GM12878 (cell line): ENCODE measurements at regions not wholly inside any gene's neighbourhood (a gene's known extent, or its start where the extent isn't known, plus 50 kb on each side); places are given as distances from the start of the nearest gene placed in this dataset.

Source experiments
- ATAC-seq: fragments of 200-7000 bp; cut with Tn5 transposase; 3 replicates; pipeline ENCODE4 v1.9.1; 2020; ENCODE audit warnings: mild to moderate bottlenecking, moderate library complexity
- BruUV-seq: library from RNA; stranded (reverse); fragments of 400-500 nt; replicated peaks from 2 replicates; lab custom pipeline; 2021; lab: Mats Ljungman, UMichigan
- CTCF ChIA-PET: fragments of 300-600 bp; sonication (Branson Sonifier 250); formaldehyde crosslinking; extraction: SDS; loops from one replicate; lab custom pipeline; 2021; ENCODE audit warnings: inconsistent platforms; lab: Yijun Ruan, JAX
- POLR2A ChIA-PET: fragments of 350-600 bp; formaldehyde crosslinking; extraction: SDS; loops from one replicate; lab custom pipeline; 2021; ENCODE audit warnings: inconsistent platforms; lab: Charles Lee
- RAD21 ChIA-PET: fragments of 300-600 bp; sonication (Branson Sonifier 250); formaldehyde crosslinking; loops from one replicate; lab custom pipeline; 2023; ENCODE audit warnings: antibody characterized with exemption; ENCODE audit not compliant: unreplicated experiment; lab: Charles Lee
- SMC1A ChIA-PET: fragments of 300-600 bp; sonication (Branson Sonifier 250); formaldehyde crosslinking; loops from one replicate; lab custom pipeline; 2023; ENCODE audit not compliant: unreplicated experiment, uncharacterized antibody; lab: Charles Lee
- DNase-seq: peaks from one replicate; pipeline ENCODE4 v3.0.0-alpha.2; 2011; ENCODE audit warnings: low read depth, low spot score
- FAIRE-seq: peaks from 3 replicates; lab custom pipeline; 2011; peaks lifted over from hg19 to GRCh38; lab: Jason Lieb, UNC
- H2AFZ ChIP-seq: 2 replicates; pipeline ENCODE4 v1.6.0; 2011; ENCODE audit warnings: low read depth, low read length, control low read depth; ENCODE audit not compliant: control insufficient read depth
- H3K27ac ChIP-seq: 2 replicates; pipeline ENCODE4 v1.5.1; 2011; ENCODE audit warnings: control low read depth; ENCODE audit not compliant: control insufficient read depth, insufficient read depth
- H3K27me3 ChIP-seq, 2 experiments: replicated peaks in 1 of 2; 2 replicates each; pipeline versions ENCODE4 v1.6.0 to v1.6.1; 2011; ENCODE audit warnings: low read length in 1 of 2; ENCODE audit not compliant: control insufficient read depth in 2 of 2, insufficient read depth in 2 of 2
- H3K36me3 ChIP-seq, 2 experiments: 2 replicates each; pipeline ENCODE4 v1.5.1; 2011; ENCODE audit warnings: low read length in 1 of 2; ENCODE audit not compliant: control insufficient read depth in 2 of 2, insufficient read depth in 2 of 2
- H3K4me1 ChIP-seq: 2 replicates; pipeline ENCODE4 v1.6.1; 2011; ENCODE audit warnings: mild to moderate bottlenecking, low read length, moderate library complexity, mixed read lengths; ENCODE audit not compliant: control insufficient read depth, insufficient read depth
- H3K4me2 ChIP-seq: 2 replicates; pipeline ENCODE4 v1.6.0; 2011; ENCODE audit warnings: control low read depth; ENCODE audit not compliant: control insufficient read depth, insufficient read depth
- H3K4me3 ChIP-seq: fragments of 200-600 bp; sonication (generic); 2 replicates; pipeline ENCODE4 v1.5.1; 2016
- H3K79me2 ChIP-seq: 2 replicates; pipeline ENCODE4 v1.6.0; 2011; ENCODE audit warnings: low read length; ENCODE audit not compliant: control insufficient read depth, insufficient read depth
- H3K9ac ChIP-seq: 2 replicates; pipeline ENCODE4 v1.8.0; 2011; ENCODE audit warnings: low read length, control low read depth, mixed read lengths; ENCODE audit not compliant: control insufficient read depth, insufficient read depth
- H3K9me3 ChIP-seq: replicated peaks from 3 replicates; pipeline ENCODE4 v1.5.1; 2011; ENCODE audit warnings: mild to moderate bottlenecking, low read length; ENCODE audit not compliant: control insufficient read depth, insufficient read depth
- H4K20me1 ChIP-seq: 2 replicates; pipeline ENCODE4 v1.6.0; 2011; ENCODE audit not compliant: control insufficient read depth, insufficient read depth
- ATF7 ChIP-seq: fragments of 450-650 bp; IDR thresholded peaks from 2 replicates; pipeline ENCODE4 v1.6.1; 2016; ENCODE audit warnings: low read depth, mild to moderate bottlenecking
- BMI1 ChIP-seq: fragments of 450-650 bp; IDR thresholded peaks from 2 replicates; pipeline ENCODE4 v1.6.1; 2016; ENCODE audit warnings: mild to moderate bottlenecking, moderate library complexity, borderline replicate concordance
- CEBPB ChIP-seq, 2 experiments: fragments of 150-350 bp in 1 of 2; IDR thresholded peaks; 2 replicates each; pipeline ENCODE4 v1.6.1; 2012 to 2014; ENCODE audit warnings: low read depth in 2 of 2, low read length in 2 of 2, borderline replicate concordance in 1 of 2, inconsistent platforms in 1 of 2
- IKZF2 ChIP-seq, 2 experiments: fragments of 450-650 bp; IDR thresholded peaks; 2 replicates each; pipeline ENCODE4 v1.6.1; 2017; ENCODE audit warnings: mild to moderate bottlenecking in 2 of 2, moderate library complexity in 2 of 2
- MAX ChIP-seq: IDR thresholded peaks from 2 replicates; pipeline ENCODE4 v1.6.1; 2012; ENCODE audit warnings: low read depth, low read length, improper control_type of control experiment
- MTA2 ChIP-seq: fragments of 450-650 bp; IDR thresholded peaks from 2 replicates; pipeline ENCODE4 v1.6.1; 2016; ENCODE audit warnings: low read depth, mild to moderate bottlenecking, moderate library complexity
- MTA3 ChIP-seq: IDR thresholded peaks from 2 replicates; pipeline ENCODE4 v1.6.1; 2012; ENCODE audit warnings: low read length, inconsistent platforms, borderline replicate concordance
- NBN ChIP-seq: fragments of 450-650 bp; IDR thresholded peaks from 2 replicates; pipeline ENCODE4 v1.6.1; 2016
- NFYA ChIP-seq: IDR thresholded peaks from 2 replicates; pipeline ENCODE4 v1.6.1; 2011; ENCODE audit warnings: low read depth, mild to moderate bottlenecking, low read length, improper control_type of control experiment, borderline replicate concordance
- NR2C1 ChIP-seq: fragments of 450-650 bp; IDR thresholded peaks from 2 replicates; pipeline ENCODE4 v1.6.1; 2017; ENCODE audit warnings: antibody characterized with exemption, mild to moderate bottlenecking, moderate library complexity
- PBX3 ChIP-seq: IDR thresholded peaks from 2 replicates; pipeline ENCODE4 v1.6.1; 2011; ENCODE audit warnings: mild to moderate bottlenecking, low read depth, low read length, moderate library complexity; ENCODE audit not compliant: insufficient replicate concordance
- PKNOX1 ChIP-seq: fragments of 450-650 bp; IDR thresholded peaks from 2 replicates; pipeline ENCODE4 v1.6.1; 2016; ENCODE audit warnings: mild to moderate bottlenecking
- POLR2A ChIP-seq: IDR thresholded peaks from 2 replicates; pipeline ENCODE4 v1.6.1; 2011; ENCODE audit warnings: low read depth, mild to moderate bottlenecking, low read length
- POLR2AphosphoS5 ChIP-seq: IDR thresholded peaks from 2 replicates; pipeline ENCODE4 v1.6.1; 2011; ENCODE audit warnings: mild to moderate bottlenecking, low read length, inconsistent platforms
- POU2F2 ChIP-seq: IDR thresholded peaks from 3 replicates; pipeline ENCODE4 v1.6.1; 2011; ENCODE audit warnings: low read depth, mild to moderate bottlenecking, low read length, borderline replicate concordance
- REST ChIP-seq: IDR thresholded peaks from 2 replicates; pipeline ENCODE4 v1.6.1; 2012; ENCODE audit warnings: mild to moderate bottlenecking, low read depth, low read length
- SMAD1 ChIP-seq: fragments of 450-650 bp; IDR thresholded peaks from 2 replicates; pipeline ENCODE4 v1.6.1; 2018; ENCODE audit warnings: mild to moderate bottlenecking, low read depth; ENCODE audit not compliant: partially characterized antibody
- SMC3 ChIP-seq: IDR thresholded peaks from 2 replicates; pipeline ENCODE4 v1.6.1; 2011; ENCODE audit warnings: low read length, improper control_type of control experiment, borderline replicate concordance
- TARDBP ChIP-seq: IDR thresholded peaks from 2 replicates; pipeline ENCODE4 v1.6.1; 2016; ENCODE audit warnings: borderline replicate concordance
- YBX1 ChIP-seq: fragments of 450-650 bp; IDR thresholded peaks from 2 replicates; pipeline ENCODE4 v1.6.1; 2016; ENCODE audit warnings: antibody characterized with exemption
- WGBS: methylation state at CpG from one replicate; pipeline ENCODE4 v1.1.6; 2016; ENCODE audit warnings: low lambda C conversion rate; ENCODE audit not compliant: insufficient replicate concordance, insufficient coverage; ENCODE audit errors: missing lambda C conversion rate; 5-methylcytosine and 5-hydroxymethylcytosine counted together
- in situ Hi-C: fragments of 300-500 bp; cut with MboI; formaldehyde crosslinking; loops from 9 replicates; pipeline ENCODE4 v1.14.3; 2018; ENCODE audit warnings: mixed read lengths
- intact Hi-C: fragments of 100-400 bp; cut with micrococcal nuclease; formaldehyde crosslinking; loops from one replicate; pipeline ENCODE4 v1.14.2; 2022; ENCODE audit not compliant: unreplicated experiment

GRCh38 chr21:45343891-45344290, 56.2 kb upstream of the POFUT2 start:
- ChIA-PET SMC1A (no interaction called here), RAD21 (no interaction called here), POLR2A (no interaction called here), CTCF (no interaction called here)
- intact Hi-C loops, result no loop called here
- no peak overlapping the region for H2AFZ ChIP-seq
- no peak overlapping the region for H3K27ac ChIP-seq
- H3K9ac ChIP-seq, result no peak overlapping the region
- WGBS, result 61% methylated on average over 15 of the region's 15 CpGs
- in situ Hi-C loops, result no loop called here
- DNase-seq, result no peak
- no peak overlapping the region for H3K4me3 ChIP-seq
- H3K4me2 ChIP-seq, result no peak overlapping the region
- no peaks in the 10 kb centered on the region for H3K79me2 ChIP-seq
- H3K27me3 ChIP-seq, result no peaks in the 10 kb centered on the region
- no peaks in the 10 kb centered on the region for H3K9me3 ChIP-seq
- BruUV-seq, result no TSS peak
- ATAC-seq, result no peak
- no peaks in the 10 kb centered on the region for H3K4me1 ChIP-seq
- FAIRE-seq, result no peak
- no peaks in the 10 kb centered on the region for H3K36me3 ChIP-seq
- H4K20me1 ChIP-seq, result no peaks in the 10 kb centered on the region
- TF ChIP-seq TARDBP (no peak), NR2C1 (no peak), MTA3 (no peak), POU2F2 (no peak), MAX (no peak), PKNOX1 (no peak), SMAD1 (no peak), POLR2AphosphoS5 (no peak), BMI1 (no peak), SMC3 (no peak), PBX3 (no peak), YBX1 (no peak), NBN (no peak), MTA2 (no peak), REST (no peak), IKZF2 (IDR thresholded peaks at IDR 0.05) (no peak), NFYA (no peak), POLR2A (no peak), ATF7 (no peak), CEBPB (IDR thresholded peaks at IDR 0.05; ENCODE audit: borderline replicate concordance in 1 of 2, low read depth in 2 of 2, low read length in 2 of 2) (no peak)
